Gastroesophageal sphincter (tissue), 3 donors: ENCODE measurements at regions not wholly inside any gene's neighbourhood (a gene's known extent, or its start where the extent isn't known, plus 50 kb on each side); places are given as distances from the start of the nearest gene placed in this dataset.

ENCODE experiments used
- POLR2AphosphoS5 ChIP-seq: sonication (generic); formaldehyde crosslinking; IDR thresholded peaks from one replicate; pipeline ENCODE4 v1.6.1; 2017; ENCODE audit warnings: antibody characterized with exemption
- TF ChIP-seq, protein P1 (sequence below), 4 experiments: fragments of 200-600 bp in 2 of 4; fragments of 450-650 bp in 2 of 4; sonication (generic) in 1 of 4; IDR thresholded peaks; one replicate each; pipeline ENCODE4 v1.5.1; 2017 to 2019; ENCODE audit warnings: antibody characterized with exemption in 4 of 4, mild to moderate bottlenecking in 2 of 4, moderate library complexity in 2 of 4

DNA sequence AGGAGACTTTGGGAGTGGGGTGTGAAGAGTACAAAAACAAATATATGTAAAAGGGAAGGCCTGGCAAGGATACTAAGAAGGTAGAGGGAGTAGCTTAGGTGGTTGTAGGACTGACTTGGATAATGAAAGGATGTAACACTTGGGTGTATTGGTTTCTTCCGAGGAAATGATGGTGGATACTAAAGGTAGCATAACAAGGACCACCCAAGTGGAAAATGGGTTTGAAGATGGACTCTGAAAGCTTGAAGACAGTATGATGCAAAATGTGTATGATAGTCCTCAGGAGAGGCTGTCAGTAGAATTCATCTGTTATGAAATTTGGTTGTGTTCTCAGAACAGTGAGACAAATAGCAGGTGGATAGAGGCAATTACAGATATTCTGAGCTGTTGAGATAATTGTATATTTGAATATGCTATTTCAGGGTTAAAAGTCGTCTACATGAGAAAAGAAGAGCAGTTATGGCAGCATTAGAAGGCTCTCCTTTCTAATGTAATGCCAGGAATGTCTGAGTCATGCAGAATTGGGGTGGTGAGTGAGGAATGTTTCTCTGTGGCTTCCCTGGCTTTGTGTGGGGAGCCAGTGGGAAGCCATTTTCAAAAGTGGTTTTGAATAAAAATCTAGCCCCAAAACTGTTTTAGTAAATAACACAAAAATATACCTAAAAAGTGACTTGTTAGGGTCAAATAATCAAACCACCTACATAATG, 75.6 kb downstream of the FHIP1A start:
- TF ChIP-seq, protein P1, sequence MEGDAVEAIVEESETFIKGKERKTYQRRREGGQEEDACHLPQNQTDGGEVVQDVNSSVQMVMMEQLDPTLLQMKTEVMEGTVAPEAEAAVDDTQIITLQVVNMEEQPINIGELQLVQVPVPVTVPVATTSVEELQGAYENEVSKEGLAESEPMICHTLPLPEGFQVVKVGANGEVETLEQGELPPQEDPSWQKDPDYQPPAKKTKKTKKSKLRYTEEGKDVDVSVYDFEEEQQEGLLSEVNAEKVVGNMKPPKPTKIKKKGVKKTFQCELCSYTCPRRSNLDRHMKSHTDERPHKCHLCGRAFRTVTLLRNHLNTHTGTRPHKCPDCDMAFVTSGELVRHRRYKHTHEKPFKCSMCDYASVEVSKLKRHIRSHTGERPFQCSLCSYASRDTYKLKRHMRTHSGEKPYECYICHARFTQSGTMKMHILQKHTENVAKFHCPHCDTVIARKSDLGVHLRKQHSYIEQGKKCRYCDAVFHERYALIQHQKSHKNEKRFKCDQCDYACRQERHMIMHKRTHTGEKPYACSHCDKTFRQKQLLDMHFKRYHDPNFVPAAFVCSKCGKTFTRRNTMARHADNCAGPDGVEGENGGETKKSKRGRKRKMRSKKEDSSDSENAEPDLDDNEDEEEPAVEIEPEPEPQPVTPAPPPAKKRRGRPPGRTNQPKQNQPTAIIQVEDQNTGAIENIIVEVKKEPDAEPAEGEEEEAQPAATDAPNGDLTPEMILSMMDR (IDR thresholded peaks at IDR 0.05) = no peak
- no peak for TF ChIP-seq POLR2AphosphoS5
